Stimulated activated CD4-positive, alpha-beta T cell treated with anti-CD3 and anti-CD28 coated beads, Interleukin-15, amount 100 ng/mL, for 24 hours (primary cell): ENCODE measurements at regions not wholly inside any gene's neighbourhood (a gene's known extent, or its start where the extent isn't known, plus 50 kb on each side); places are given as distances from the start of the nearest gene placed in this dataset.

ENCODE experiments used
- DNase-seq: peaks from one replicate; pipeline ENCODE4 v3.0.0-alpha.2; 2020

GRCh38 chrX:23548164-23548563 lies 119.1 kb upstream of the PRDX4 start:
- DNase-seq: no peak

DNA sequence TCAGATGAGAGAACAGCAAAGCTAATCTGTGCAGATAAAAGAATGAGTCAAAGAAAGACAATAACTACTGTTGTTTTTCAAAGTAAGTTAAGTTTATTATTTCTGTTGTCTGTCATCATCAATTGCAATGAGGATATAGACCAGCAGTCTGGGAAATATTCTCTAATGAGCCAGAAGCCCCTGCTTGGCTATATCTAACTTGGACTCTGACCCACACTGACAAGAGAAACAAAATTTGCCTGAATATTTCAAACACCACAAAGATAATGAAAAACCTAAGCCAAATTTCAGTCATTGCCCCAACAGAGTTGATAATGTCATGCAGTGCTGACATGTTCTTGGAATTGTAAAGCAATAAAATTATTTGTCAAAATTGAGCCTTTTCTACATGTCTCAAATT lies 115.0 kb upstream of the PRDX4 start:
- DNase-seq: no peak

- no peak for DNase-seq
Measured at GRCh38 chrX:23554304-23554703, 113.0 kb upstream of the PRDX4 start.

DNA sequence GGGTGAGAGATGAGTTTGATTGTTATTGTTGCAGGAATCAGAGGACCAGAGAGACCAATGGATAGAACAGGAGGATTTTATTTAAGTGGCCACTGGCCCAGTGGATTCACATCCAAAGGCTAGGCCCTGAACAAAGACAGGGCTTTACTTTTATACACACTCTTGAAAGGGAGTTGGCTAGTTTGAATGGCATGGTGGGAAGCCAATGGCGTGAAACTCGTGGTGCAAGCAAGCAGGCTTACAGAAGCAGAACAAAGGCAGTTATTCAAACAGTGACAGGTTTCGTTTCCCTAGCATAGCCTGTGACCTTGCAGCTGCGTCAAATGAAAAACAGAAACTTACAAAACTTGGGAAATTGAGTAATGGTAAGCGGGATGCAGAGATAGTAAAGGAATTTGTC lies 110.2 kb upstream of the PRDX4 start:
- DNase-seq: no peak

DNA sequence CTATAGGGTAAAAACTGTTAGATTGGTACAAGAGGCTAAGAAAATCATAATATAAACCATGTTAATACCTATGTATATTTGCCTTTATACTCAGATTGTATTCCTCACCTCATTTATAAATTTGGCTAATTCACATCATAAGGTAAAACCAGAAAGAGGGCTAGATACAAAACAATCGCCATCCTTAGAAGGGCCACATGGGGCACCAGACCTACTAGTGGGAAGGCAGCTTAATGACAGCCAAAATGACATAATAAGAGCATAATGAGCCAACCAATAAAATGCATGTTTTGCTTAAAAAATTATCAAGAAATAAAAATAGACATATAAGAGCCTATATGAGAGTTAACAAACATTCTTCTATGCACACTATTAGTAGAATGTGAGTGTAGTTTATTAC lies 107.3 kb upstream of the PRDX4 start:
- no peak for DNase-seq

DNA sequence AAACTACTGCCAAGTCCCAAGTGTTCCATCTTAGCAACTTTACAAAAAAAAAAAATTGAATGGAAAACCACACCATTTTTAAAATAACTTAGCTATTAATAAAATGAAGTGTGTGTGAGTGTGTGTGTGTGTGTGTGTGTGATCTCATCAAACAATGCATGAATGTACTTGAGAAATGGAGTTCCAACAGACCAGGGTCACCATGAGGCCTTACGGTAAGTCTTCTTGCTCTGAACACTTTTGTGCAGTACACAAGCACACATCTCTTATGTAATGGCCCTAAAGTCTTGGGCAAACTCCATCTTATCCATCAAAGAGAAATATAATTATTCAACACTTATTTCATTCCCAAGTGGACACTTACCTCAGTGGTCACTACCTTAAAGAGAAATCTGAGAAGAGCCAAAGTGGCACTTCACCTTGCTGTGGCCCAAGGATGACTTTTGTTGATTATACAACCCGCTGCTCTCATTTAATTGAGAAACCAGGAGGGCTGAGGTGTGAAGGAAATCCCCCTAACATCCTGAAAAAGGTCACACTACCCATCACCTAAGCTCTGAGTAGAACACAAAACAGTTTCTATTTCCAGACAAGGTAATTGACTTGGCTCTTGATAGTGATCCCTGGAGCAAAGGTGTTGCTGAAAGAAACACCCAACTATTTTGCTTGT lies 96.5 kb upstream of the PRDX4 start:
- DNase-seq: no peak

- DNase-seq: no peak
Measured at GRCh38 chrX:23575281-23575680, 92.0 kb upstream of the PRDX4 start.

- DNase-seq: no peak
Measured at GRCh38 chrX:23578079-23578478, 89.2 kb upstream of the PRDX4 start.

GRCh38 chrX:23589496-23589895 lies 77.8 kb upstream of the PRDX4 start:
- no peak for DNase-seq

- DNase-seq: no peak
Measured at GRCh38 chrX:23592741-23593140, 74.6 kb upstream of the PRDX4 start.

- no peak for DNase-seq
Measured at GRCh38 chrX:23598575-23598974, 68.7 kb upstream of the PRDX4 start.

- no peak for DNase-seq
Measured at GRCh38 chrX:23603501-23603900, 63.8 kb upstream of the PRDX4 start.

DNA sequence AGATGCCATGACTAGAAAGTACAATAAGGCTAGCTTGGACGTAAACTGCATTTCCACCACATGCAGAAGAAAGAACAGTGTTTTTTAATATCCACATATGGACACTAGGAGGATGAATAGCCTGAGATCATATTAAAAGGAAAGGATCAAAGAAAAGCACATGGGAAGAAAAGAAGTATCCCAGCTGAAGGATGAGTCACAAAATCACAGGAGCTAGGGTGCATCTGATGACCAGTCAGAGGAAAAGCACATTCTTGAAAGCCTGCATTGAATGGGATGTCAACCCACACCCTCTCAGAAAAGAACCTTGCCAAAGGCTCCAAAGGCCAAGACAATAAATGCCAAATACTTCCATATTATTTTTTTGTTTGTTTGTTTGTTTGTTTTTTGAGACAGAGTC lies 56.8 kb upstream of the PRDX4 start:
- DNase-seq: no peak

DNA sequence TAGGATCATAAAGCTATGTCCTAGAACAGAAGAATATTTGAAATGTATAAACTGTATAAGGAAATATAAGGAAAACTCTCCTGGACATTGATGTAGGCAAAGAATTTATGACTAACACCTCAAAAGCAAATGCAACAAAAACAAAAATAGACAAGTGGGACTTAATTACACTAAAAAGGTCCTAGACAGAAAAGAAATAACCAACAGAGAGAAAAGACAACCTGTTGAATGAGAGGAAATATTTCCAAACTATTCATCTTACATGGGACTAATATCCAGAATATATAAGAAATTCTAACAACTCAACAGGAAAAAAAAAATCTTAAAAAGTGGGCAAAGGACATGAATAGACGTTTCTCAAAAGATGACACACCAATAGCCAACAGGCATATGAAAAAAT lies 54.4 kb upstream of the PRDX4 start:
- DNase-seq: no peak

DNA sequence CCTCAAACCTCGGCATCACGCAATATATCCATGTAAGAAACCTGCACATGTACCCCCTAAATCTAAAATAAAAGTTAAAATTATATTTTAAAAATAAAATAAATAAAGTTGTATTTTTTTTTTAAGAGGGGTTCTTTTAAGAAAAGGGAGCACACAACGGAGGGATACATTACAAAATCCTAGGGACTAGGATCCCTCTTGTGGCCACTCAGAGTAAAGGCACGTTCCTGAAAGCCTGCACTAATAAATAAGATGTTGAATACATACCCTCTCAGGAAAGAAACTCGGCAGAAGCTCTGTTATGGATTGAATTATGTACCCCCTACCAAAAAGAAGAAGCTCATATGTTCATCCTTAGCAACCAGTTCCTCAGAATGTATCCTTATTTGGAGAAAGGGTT lies 50.9 kb upstream of the PRDX4 start:
- DNase-seq: no peak
